ENCODE measurements at regions not wholly inside any gene's neighbourhood (a gene's known extent, or its start where the extent isn't known, plus 50 kb on each side); places are given as distances from the start of the nearest gene placed in this dataset.

DNA sequence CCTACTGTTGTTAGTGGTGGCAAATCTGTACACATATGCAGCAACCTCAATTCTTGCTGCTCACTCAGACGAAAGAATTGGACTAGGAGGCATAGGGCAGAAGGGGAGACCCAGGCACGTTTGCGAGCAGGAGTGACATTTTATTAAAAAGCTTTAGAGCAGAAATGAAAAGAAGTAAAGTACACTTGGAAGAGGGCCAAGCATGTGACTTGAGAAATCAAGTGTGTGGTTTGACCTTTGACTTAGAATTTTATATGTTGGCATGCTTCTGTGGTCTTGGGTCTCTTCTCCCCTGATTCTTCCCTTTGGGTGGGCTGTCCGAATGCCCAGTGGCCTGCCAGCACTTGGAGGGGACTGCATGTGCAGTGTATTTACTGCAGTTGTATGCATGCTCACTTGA, 205.5 kb upstream of the SEMA3D start:
- TF ChIP-seq REST (IDR thresholded peaks at IDR 0.05) (no peak), GABPA (IDR thresholded peaks at IDR 0.05 in 1 of 2, conservative IDR thresholded peaks at IDR 0.05 in 1 of 2) (no peak), RXRA (IDR thresholded peaks at IDR 0.05) (no peak)
- TF ChIP-seq, protein P1, sequence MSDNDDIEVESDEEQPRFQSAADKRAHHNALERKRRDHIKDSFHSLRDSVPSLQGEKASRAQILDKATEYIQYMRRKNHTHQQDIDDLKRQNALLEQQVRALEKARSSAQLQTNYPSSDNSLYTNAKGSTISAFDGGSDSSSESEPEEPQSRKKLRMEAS (IDR thresholded peaks at IDR 0.05): no peak
- TF ChIP-seq, protein P2, sequence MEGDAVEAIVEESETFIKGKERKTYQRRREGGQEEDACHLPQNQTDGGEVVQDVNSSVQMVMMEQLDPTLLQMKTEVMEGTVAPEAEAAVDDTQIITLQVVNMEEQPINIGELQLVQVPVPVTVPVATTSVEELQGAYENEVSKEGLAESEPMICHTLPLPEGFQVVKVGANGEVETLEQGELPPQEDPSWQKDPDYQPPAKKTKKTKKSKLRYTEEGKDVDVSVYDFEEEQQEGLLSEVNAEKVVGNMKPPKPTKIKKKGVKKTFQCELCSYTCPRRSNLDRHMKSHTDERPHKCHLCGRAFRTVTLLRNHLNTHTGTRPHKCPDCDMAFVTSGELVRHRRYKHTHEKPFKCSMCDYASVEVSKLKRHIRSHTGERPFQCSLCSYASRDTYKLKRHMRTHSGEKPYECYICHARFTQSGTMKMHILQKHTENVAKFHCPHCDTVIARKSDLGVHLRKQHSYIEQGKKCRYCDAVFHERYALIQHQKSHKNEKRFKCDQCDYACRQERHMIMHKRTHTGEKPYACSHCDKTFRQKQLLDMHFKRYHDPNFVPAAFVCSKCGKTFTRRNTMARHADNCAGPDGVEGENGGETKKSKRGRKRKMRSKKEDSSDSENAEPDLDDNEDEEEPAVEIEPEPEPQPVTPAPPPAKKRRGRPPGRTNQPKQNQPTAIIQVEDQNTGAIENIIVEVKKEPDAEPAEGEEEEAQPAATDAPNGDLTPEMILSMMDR (IDR thresholded peaks at IDR 0.05; ENCODE audit: low read depth, low read length, missing input control): no peak

Measured in liver (tissue), 3 donors.